ENCODE measurements at regions not wholly inside any gene's neighbourhood (a gene's known extent, or its start where the extent isn't known, plus 50 kb on each side); places are given as distances from the start of the nearest gene placed in this dataset.

- TF ChIP-seq ZNF462 (CRISPR knock-in tag; IDR thresholded peaks at IDR 0.05), result no peak
- no peak for TF ChIP-seq JUNB (IDR thresholded peaks at IDR 0.05; ENCODE audit: unreplicated experiment)
- TF ChIP-seq, protein P1, sequence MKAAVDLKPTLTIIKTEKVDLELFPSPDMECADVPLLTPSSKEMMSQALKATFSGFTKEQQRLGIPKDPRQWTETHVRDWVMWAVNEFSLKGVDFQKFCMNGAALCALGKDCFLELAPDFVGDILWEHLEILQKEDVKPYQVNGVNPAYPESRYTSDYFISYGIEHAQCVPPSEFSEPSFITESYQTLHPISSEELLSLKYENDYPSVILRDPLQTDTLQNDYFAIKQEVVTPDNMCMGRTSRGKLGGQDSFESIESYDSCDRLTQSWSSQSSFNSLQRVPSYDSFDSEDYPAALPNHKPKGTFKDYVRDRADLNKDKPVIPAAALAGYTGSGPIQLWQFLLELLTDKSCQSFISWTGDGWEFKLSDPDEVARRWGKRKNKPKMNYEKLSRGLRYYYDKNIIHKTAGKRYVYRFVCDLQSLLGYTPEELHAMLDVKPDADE (IDR thresholded peaks at IDR 0.05), result no peak
- TF ChIP-seq REST (IDR thresholded peaks at IDR 0.05; ENCODE audit: unreplicated experiment), result no peak
- no peak for TF ChIP-seq ZNF331 (CRISPR knock-in tag; IDR thresholded peaks at IDR 0.05; ENCODE audit: low read depth)
- TF ChIP-seq, protein P2, sequence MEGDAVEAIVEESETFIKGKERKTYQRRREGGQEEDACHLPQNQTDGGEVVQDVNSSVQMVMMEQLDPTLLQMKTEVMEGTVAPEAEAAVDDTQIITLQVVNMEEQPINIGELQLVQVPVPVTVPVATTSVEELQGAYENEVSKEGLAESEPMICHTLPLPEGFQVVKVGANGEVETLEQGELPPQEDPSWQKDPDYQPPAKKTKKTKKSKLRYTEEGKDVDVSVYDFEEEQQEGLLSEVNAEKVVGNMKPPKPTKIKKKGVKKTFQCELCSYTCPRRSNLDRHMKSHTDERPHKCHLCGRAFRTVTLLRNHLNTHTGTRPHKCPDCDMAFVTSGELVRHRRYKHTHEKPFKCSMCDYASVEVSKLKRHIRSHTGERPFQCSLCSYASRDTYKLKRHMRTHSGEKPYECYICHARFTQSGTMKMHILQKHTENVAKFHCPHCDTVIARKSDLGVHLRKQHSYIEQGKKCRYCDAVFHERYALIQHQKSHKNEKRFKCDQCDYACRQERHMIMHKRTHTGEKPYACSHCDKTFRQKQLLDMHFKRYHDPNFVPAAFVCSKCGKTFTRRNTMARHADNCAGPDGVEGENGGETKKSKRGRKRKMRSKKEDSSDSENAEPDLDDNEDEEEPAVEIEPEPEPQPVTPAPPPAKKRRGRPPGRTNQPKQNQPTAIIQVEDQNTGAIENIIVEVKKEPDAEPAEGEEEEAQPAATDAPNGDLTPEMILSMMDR (conservative IDR thresholded peaks at IDR 0.05; ENCODE audit: low read depth in 2 of 2), result no peak
- TF ChIP-seq EZH2 (IDR thresholded peaks at IDR 0.05; ENCODE audit: low read depth, unreplicated experiment), result no peak
Observed at GRCh38 chr9:104997536-104997935, 69.6 kb upstream of the ABCA1 start (continued).
